HFFc6 (cell line): ENCODE measurements at regions not wholly inside any gene's neighbourhood (a gene's known extent, or its start where the extent isn't known, plus 50 kb on each side); places are given as distances from the start of the nearest gene placed in this dataset.

Experiments used
- DNase-seq: peaks from one replicate; pipeline ENCODE4 v3.0.0-alpha.2; 2018
- H3K27ac Mint-ChIP-seq: 2 replicates; pipeline ENCODE4 v1.8.0; 2020; ENCODE audit warnings: mild to moderate bottlenecking, mixed read lengths
- H3K27me3 Mint-ChIP-seq: 2 replicates; pipeline ENCODE4 v1.8.0; 2021; ENCODE audit warnings: mild to moderate bottlenecking, moderate library complexity, mixed read lengths; ENCODE audit not compliant: insufficient read depth
- H3K36me3 Mint-ChIP-seq: 2 replicates; pipeline ENCODE4 v1.8.0; 2021; ENCODE audit warnings: low read depth, mixed read lengths
- H3K4me1 Mint-ChIP-seq: 2 replicates; pipeline ENCODE4 v1.8.0; 2020; ENCODE audit warnings: low read depth, mixed read lengths
- H3K4me3 Mint-ChIP-seq: 2 replicates; pipeline ENCODE4 v1.8.0; 2020; ENCODE audit warnings: mild to moderate bottlenecking, moderate library complexity, mixed read lengths
- H3K9me3 Mint-ChIP-seq: 2 replicates; pipeline ENCODE4 v1.8.0; 2020; ENCODE audit warnings: mild to moderate bottlenecking, mixed read lengths
- CTCF ChIP-seq: fragments of 200-600 bp; sonication (generic); IDR thresholded peaks from 2 replicates; pipeline ENCODE4 v1.5.0; 2021; ENCODE audit warnings: antibody characterized with exemption, mild to moderate bottlenecking

- no peak for DNase-seq
- Mint-ChIP-seq H3K27ac (no peak overlapping the region), H3K4me1 (peaks cover 6% of the 10 kb centered on the region), H3K36me3 (no peaks in the 10 kb centered on the region), H3K4me3 (no peak overlapping the region), H3K9me3 (no peaks in the 10 kb centered on the region), H3K27me3 (no peaks in the 10 kb centered on the region)
- no peak for TF ChIP-seq CTCF
These were observed 105.0 kb upstream of the CCDC150 start for GRCh38 chr2:196534495-196534894.

- no peaks in the 10 kb centered on the region for H3K9me3 Mint-ChIP-seq
- no peak for TF ChIP-seq CTCF
- H3K4me1 Mint-ChIP-seq = peaks cover 6% of the 10 kb centered on the region
- H3K27ac Mint-ChIP-seq = no peak overlapping the region
- no peaks in the 10 kb centered on the region for H3K27me3 Mint-ChIP-seq
- DNase-seq = no peak
- H3K4me3 Mint-ChIP-seq = no peak overlapping the region
- no peaks in the 10 kb centered on the region for H3K36me3 Mint-ChIP-seq
These were observed 104.5 kb upstream of the CCDC150 start for GRCh38 chr2:196535061-196535460.

- Mint-ChIP-seq H3K9me3 (no peaks in the 10 kb centered on the region), H3K4me3 (no peak overlapping the region), H3K27me3 (no peaks in the 10 kb centered on the region), H3K27ac (no peak overlapping the region), H3K4me1 (peaks cover 6% of the 10 kb centered on the region), H3K36me3 (no peaks in the 10 kb centered on the region)
- DNase-seq = no peak
- peak; percentile 64 for TF ChIP-seq CTCF
These were observed 103.8 kb upstream of the CCDC150 start for GRCh38 chr2:196535742-196536141.

GRCh38 chr2:196537311-196537710 is 102.2 kb upstream of the CCDC150 start:
- H3K27ac Mint-ChIP-seq = no peak overlapping the region
- no peaks in the 10 kb centered on the region for H3K36me3 Mint-ChIP-seq
- H3K4me1 Mint-ChIP-seq = peaks cover 6% of the 10 kb centered on the region
- TF ChIP-seq CTCF = no peak
- H3K4me3 Mint-ChIP-seq = no peak overlapping the region
- DNase-seq = no peak
- H3K9me3 Mint-ChIP-seq = no peaks in the 10 kb centered on the region
- H3K27me3 Mint-ChIP-seq = no peaks in the 10 kb centered on the region

- no peak for TF ChIP-seq CTCF
- H3K4me3 Mint-ChIP-seq = no peak overlapping the region
- no peak overlapping the region for H3K27ac Mint-ChIP-seq
These were observed 101.3 kb upstream of the CCDC150 start for GRCh38 chr2:196538189-196538588.

GRCh38 chr2:196538646-196539045 is 100.9 kb upstream of the CCDC150 start:
- no peaks in the 10 kb centered on the region for H3K36me3 Mint-ChIP-seq
- no peak overlapping the region for H3K27ac Mint-ChIP-seq
- no peak for DNase-seq
- no peak overlapping the region for H3K4me3 Mint-ChIP-seq
- no peak for TF ChIP-seq CTCF
- H3K4me1 Mint-ChIP-seq = peaks cover 6% of the 10 kb centered on the region
- H3K9me3 Mint-ChIP-seq = no peaks in the 10 kb centered on the region
- no peaks in the 10 kb centered on the region for H3K27me3 Mint-ChIP-seq

More at GRCh38 chr2:196538189-196538588, 101.3 kb upstream of the CCDC150 start:
- no peaks in the 10 kb centered on the region for H3K9me3 Mint-ChIP-seq
- no peaks in the 10 kb centered on the region for H3K36me3 Mint-ChIP-seq
- no peaks in the 10 kb centered on the region for H3K27me3 Mint-ChIP-seq
- no peak for DNase-seq
- H3K4me1 Mint-ChIP-seq = peaks cover 6% of the 10 kb centered on the region
